K562 (cell line): ENCODE measurements at regions not wholly inside any gene's neighbourhood (a gene's known extent, or its start where the extent isn't known, plus 50 kb on each side); places are given as distances from the start of the nearest gene placed in this dataset.

Experiments
- ATAC-seq: fragments of 200-7000 bp; cut with Tn5 transposase; 3 replicates; pipeline ENCODE4 v1.9.1; 2020; ENCODE audit warnings: moderate library complexity
- BruUV-seq: library from RNA; stranded (reverse); fragments of 400-500 nt; replicated peaks from 2 replicates; lab custom pipeline; 2021; lab: Mats Ljungman, UMichigan
- CTCF ChIA-PET: fragments of 300-600 bp; formaldehyde crosslinking; extraction: SDS; loops from one replicate; lab custom pipeline; 2021; ENCODE audit warnings: low intra/inter-chr PET ratio; lab: Yijun Ruan, JAX
- POLR2A ChIA-PET: fragments of 300-600, 350-650 bp; sonication (Branson Sonifier 250); formaldehyde crosslinking; extraction: SDS; loops from one replicate; lab custom pipeline; 2021; ENCODE audit warnings: antibody characterized with exemption, inconsistent platforms; lab: Yijun Ruan, JAX
- DNase-seq, 4 experiments: peaks; one replicate each; pipeline versions ENCODE4 v3.0.0 to v3.0.0-alpha.2; 2011 to 2018; ENCODE audit warnings: low spot score in 3 of 4, mixed read lengths in 3 of 4; ENCODE audit errors: extremely low read depth in 1 of 4
- FAIRE-seq: peaks from 2 replicates; lab custom pipeline; 2011; peaks lifted over from hg19 to GRCh38; lab: Jason Lieb, UNC
- H2AFZ ChIP-seq: 2 replicates; pipeline ENCODE4 v1.6.0; 2011; ENCODE audit warnings: low read depth, low read length, control low read depth, inconsistent platforms
- H3K27ac ChIP-seq: fragments of 200-600 bp; 3 replicates; pipeline ENCODE4 v1.8.0; 2011; ENCODE audit warnings: low read depth, mild to moderate bottlenecking, control low read depth, inconsistent platforms, low read length, moderate library complexity, mixed read lengths; ENCODE audit errors: extremely low read depth
- H3K27me3 ChIP-seq, 2 experiments: fragments of 300-600 bp in 1 of 2; 2 replicates in 1 of 2; 3 replicates in 1 of 2; pipeline versions ENCODE4 v1.6.0 to v1.8.0; 2011; ENCODE audit warnings: inconsistent platforms in 2 of 2, low read length in 2 of 2, mild to moderate bottlenecking in 1 of 2, mixed read lengths in 1 of 2, moderate library complexity in 1 of 2; ENCODE audit not compliant: control insufficient read depth in 2 of 2, insufficient read depth in 2 of 2
- H3K36me3 ChIP-seq: fragments of 300-600 bp; 3 replicates; pipeline ENCODE4 v1.8.0; 2011; ENCODE audit warnings: mild to moderate bottlenecking, low read length, inconsistent platforms; ENCODE audit not compliant: control insufficient read depth, insufficient read depth
- H3K4me1 ChIP-seq, 2 experiments: fragments of 200-600 bp in 1 of 2; replicated peaks in 1 of 2; 2 replicates in 1 of 2; 3 replicates in 1 of 2; pipeline versions ENCODE4 v1.5.1 to v1.8.0; 2011; ENCODE audit warnings: inconsistent platforms in 2 of 2, low read length in 2 of 2, mild to moderate bottlenecking in 1 of 2, mixed read lengths in 1 of 2, moderate library complexity in 1 of 2; ENCODE audit not compliant: control insufficient read depth in 2 of 2, insufficient read depth in 2 of 2
- H3K4me2 ChIP-seq: 2 replicates; pipeline ENCODE4 v1.6.1; 2011; ENCODE audit warnings: low read length, control low read depth, inconsistent platforms, mixed read lengths; ENCODE audit not compliant: insufficient read depth
- H3K4me3 ChIP-seq: fragments of 200-600 bp; sonication (generic), shearing (Covaris generic); 2 replicates; pipeline ENCODE4 v1.5.1; 2016; ENCODE audit warnings: control low read depth, inconsistent platforms
- H3K79me2 ChIP-seq: fragments of 200-600 bp; 3 replicates; pipeline ENCODE4 v1.8.0; 2011; ENCODE audit warnings: low read length, inconsistent platforms; ENCODE audit not compliant: control insufficient read depth, insufficient read depth
- H3K9ac ChIP-seq, 2 experiments: 2 replicates each; pipeline versions ENCODE4 v1.6.0 to v1.6.1; 2011; ENCODE audit warnings: low read depth in 2 of 2, low read length in 2 of 2, control low read depth in 1 of 2, inconsistent platforms in 1 of 2, mild to moderate bottlenecking in 1 of 2, mixed read lengths in 1 of 2; ENCODE audit not compliant: insufficient read depth in 1 of 2
- H3K9me1 ChIP-seq: one replicate; pipeline ENCODE4 v1.6.0; 2011; ENCODE audit warnings: inconsistent platforms, mild to moderate bottlenecking, low read length, moderate library complexity; ENCODE audit not compliant: control insufficient read depth, insufficient read depth
- H3K9me3 ChIP-seq: replicated peaks from 2 replicates; pipeline ENCODE4 v1.5.1; 2011; ENCODE audit warnings: low read depth, low read length, inconsistent platforms; ENCODE audit not compliant: control insufficient read depth, insufficient read depth
- H4K20me1 ChIP-seq: replicated peaks from 2 replicates; pipeline ENCODE4 v1.6.1; 2011; ENCODE audit warnings: low read length, inconsistent platforms, mixed read lengths; ENCODE audit not compliant: control insufficient read depth, insufficient read depth
- HMG20B ChIP-seq: fragments of 250-450 bp; sonication (Bioruptor Pico); IDR thresholded peaks from 2 replicates; pipeline ENCODE4 v1.5.0; 2021; ENCODE audit warnings: mild to moderate bottlenecking
- MECOM ChIP-seq: fragments of 250-450 bp; sonication (Bioruptor Pico); IDR thresholded peaks from 2 replicates; pipeline ENCODE4 v1.8.0; 2022; ENCODE audit warnings: inconsistent platforms
- PYGO2 ChIP-seq: fragments of 450-650 bp; IDR thresholded peaks from 2 replicates; pipeline ENCODE4 v1.6.1; 2016; ENCODE audit warnings: mild to moderate bottlenecking, missing genetic modification characterization, moderate library complexity, missing compliant biosample characterization
- SREBF1 ChIP-seq: fragments of 150-350 bp; IDR thresholded peaks from 2 replicates; pipeline ENCODE4 v1.6.1; 2014; ENCODE audit warnings: antibody characterized with exemption, low read depth, low read length, borderline replicate concordance
- ZNF639 ChIP-seq, 2 experiments: fragments of 200-800 bp in 1 of 2; sonication (Bioruptor generic) in 1 of 2; sonication (generic) in 1 of 2; formaldehyde crosslinking in 1 of 2; IDR thresholded peaks in 1 of 2; conservative IDR thresholded peaks in 1 of 2; 2 replicates each; pipeline versions ENCODE4 v1.5.0 to v1.6.1; 2016 to 2020; ENCODE audit warnings: missing compliant biosample characterization in 1 of 2, missing genetic modification characterization in 1 of 2, missing genetic modification reagents in 1 of 2
- ZNF830 ChIP-seq: fragments of 250-450 bp; sonication (Bioruptor Pico); IDR thresholded peaks from 2 replicates; pipeline ENCODE4 v1.5.0; 2021; ENCODE audit warnings: mild to moderate bottlenecking
- WGBS: fragments of 100-300 bp; shearing (Covaris generic); methylation state at CpG from one replicate; pipeline ENCODE4 v1.1.6; 2016; ENCODE audit warnings: low coverage, mixed read lengths; ENCODE audit not compliant: insufficient coverage; ENCODE audit errors: missing lambda C conversion rate; 5-methylcytosine and 5-hydroxymethylcytosine counted together
- in situ Hi-C: fragments of 300-500 bp; cut with MboI; formaldehyde crosslinking; loops from 4 replicates; pipeline ENCODE4 v1.15.0; 2018; ENCODE audit warnings: inconsistent platforms, mixed read lengths
- intact Hi-C: fragments of 100-400 bp; cut with micrococcal nuclease; formaldehyde crosslinking; loops from 2 replicates; pipeline ENCODE4 v1.14.2; 2022
- TF ChIP-seq, protein P1 (sequence below): fragments of 200-800 bp; sonication (Bioruptor generic); IDR thresholded peaks from 2 replicates; pipeline ENCODE4 v1.6.1; 2016; ENCODE audit warnings: missing genetic modification characterization, missing compliant biosample characterization

GRCh38 chr1:175872588-175872987 is 129.2 kb upstream of the TNR start:
- Histone ChIP-seq H3K4me3 (no peak overlapping the region), H3K36me3 (no peaks in the 10 kb centered on the region), H3K27me3 (peaks cover 2 to 50% of the 10 kb centered on the region in 2 experiments; a peak in 2 of 5 replicates), H4K20me1 (no peaks in the 10 kb centered on the region; the same call in 1 of the 2 replicates), H3K9ac (no peak overlapping the region), H3K79me2 (no peaks in the 10 kb centered on the region), H3K9me1 (no peaks in the 10 kb centered on the region), H3K27ac (no peak overlapping the region), H3K4me1 (no peaks in the 10 kb centered on the region), H3K9me3 (no peaks in the 10 kb centered on the region), H3K4me2 (no peak overlapping the region), H2AFZ (no peak overlapping the region)
- no TSS peak for BruUV-seq
- CTCF ChIA-PET, result no interaction called here
- WGBS, result 0% methylated on average over 4 of the region's 4 CpGs
- intact Hi-C loops (no loop called here), in situ Hi-C loops (no loop called here)
- POLR2A ChIA-PET, result no interaction called here
- ATAC-seq, result no peak
- DNase-seq, result no peak
- no peak for FAIRE-seq
- no peak for TF ChIP-seq SREBF1
- no peak for TF ChIP-seq HMG20B
- TF ChIP-seq MECOM (CRISPR knock-in tag), result no peak
- no peak for TF ChIP-seq ZNF830 (CRISPR knock-in tag)
- no peak for TF ChIP-seq ZNF639 (CRISPR knock-in tag; conservative IDR thresholded peaks at IDR 0.05 in 1 of 2, IDR thresholded peaks at IDR 0.05 in 1 of 2)
- no peak for TF ChIP-seq PYGO2
- TF ChIP-seq, protein P1, sequence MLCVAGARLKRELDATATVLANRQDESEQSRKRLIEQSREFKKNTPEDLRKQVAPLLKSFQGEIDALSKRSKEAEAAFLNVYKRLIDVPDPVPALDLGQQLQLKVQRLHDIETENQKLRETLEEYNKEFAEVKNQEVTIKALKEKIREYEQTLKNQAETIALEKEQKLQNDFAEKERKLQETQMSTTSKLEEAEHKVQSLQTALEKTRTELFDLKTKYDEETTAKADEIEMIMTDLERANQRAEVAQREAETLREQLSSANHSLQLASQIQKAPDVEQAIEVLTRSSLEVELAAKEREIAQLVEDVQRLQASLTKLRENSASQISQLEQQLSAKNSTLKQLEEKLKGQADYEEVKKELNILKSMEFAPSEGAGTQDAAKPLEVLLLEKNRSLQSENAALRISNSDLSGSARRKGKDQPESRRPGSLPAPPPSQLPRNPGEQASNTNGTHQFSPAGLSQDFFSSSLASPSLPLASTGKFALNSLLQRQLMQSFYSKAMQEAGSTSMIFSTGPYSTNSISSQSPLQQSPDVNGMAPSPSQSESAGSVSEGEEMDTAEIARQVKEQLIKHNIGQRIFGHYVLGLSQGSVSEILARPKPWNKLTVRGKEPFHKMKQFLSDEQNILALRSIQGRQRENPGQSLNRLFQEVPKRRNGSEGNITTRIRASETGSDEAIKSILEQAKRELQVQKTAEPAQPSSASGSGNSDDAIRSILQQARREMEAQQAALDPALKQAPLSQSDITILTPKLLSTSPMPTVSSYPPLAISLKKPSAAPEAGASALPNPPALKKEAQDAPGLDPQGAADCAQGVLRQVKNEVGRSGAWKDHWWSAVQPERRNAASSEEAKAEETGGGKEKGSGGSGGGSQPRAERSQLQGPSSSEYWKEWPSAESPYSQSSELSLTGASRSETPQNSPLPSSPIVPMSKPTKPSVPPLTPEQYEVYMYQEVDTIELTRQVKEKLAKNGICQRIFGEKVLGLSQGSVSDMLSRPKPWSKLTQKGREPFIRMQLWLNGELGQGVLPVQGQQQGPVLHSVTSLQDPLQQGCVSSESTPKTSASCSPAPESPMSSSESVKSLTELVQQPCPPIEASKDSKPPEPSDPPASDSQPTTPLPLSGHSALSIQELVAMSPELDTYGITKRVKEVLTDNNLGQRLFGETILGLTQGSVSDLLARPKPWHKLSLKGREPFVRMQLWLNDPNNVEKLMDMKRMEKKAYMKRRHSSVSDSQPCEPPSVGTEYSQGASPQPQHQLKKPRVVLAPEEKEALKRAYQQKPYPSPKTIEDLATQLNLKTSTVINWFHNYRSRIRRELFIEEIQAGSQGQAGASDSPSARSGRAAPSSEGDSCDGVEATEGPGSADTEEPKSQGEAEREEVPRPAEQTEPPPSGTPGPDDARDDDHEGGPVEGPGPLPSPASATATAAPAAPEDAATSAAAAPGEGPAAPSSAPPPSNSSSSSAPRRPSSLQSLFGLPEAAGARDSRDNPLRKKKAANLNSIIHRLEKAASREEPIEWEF, result no peak
